OCI-LY1 (cell line): ENCODE measurements at regions not wholly inside any gene's neighbourhood (a gene's known extent, or its start where the extent isn't known, plus 50 kb on each side); places are given as distances from the start of the nearest gene placed in this dataset.

Experiments
- H2AFZ ChIP-seq: fragments of 200-600 bp; sonication (generic), shearing (Covaris generic); 2 replicates; pipeline ENCODE4 v1.6.0; 2014; ENCODE audit warnings: antibody characterized with exemption, mild to moderate bottlenecking, low read length
- H3F3A ChIP-seq: fragments of 200-600 bp; sonication (generic), shearing (Covaris generic); 2 replicates; pipeline ENCODE4 v1.6.0; 2014; ENCODE audit warnings: mild to moderate bottlenecking, antibody characterized with exemption, low read length, moderate library complexity; ENCODE audit not compliant: insufficient read depth
- H3K27ac ChIP-seq: fragments of 200-600 bp; sonication (generic); 2 replicates; pipeline ENCODE4 v1.5.1; 2014; ENCODE audit warnings: low read length, mixed run types, mild to moderate bottlenecking, low read depth; ENCODE audit not compliant: poor library complexity, severe bottlenecking
- H3K27me3 ChIP-seq: fragments of 200-600 bp; sonication (generic); 2 replicates; pipeline ENCODE4 v1.6.0; 2014; ENCODE audit warnings: antibody characterized with exemption, mild to moderate bottlenecking, low read length, moderate library complexity; ENCODE audit not compliant: insufficient read depth
- H3K36me3 ChIP-seq: fragments of 200-600 bp; sonication (generic); 2 replicates; pipeline ENCODE4 v1.6.1; 2014; ENCODE audit warnings: mild to moderate bottlenecking, antibody characterized with exemption, low read length, moderate library complexity, mixed read lengths; ENCODE audit not compliant: insufficient read depth
- H3K4me1 ChIP-seq: fragments of 200-600 bp; sonication (generic); 2 replicates; pipeline ENCODE4 v1.5.1; 2014; ENCODE audit warnings: mild to moderate bottlenecking, low read length, moderate library complexity; ENCODE audit not compliant: insufficient read depth, severe bottlenecking
- H3K4me2 ChIP-seq: fragments of 200-600 bp; sonication (generic), shearing (Covaris generic); 2 replicates; pipeline ENCODE4 v1.6.1; 2014; ENCODE audit warnings: low read length
- H3K4me3 ChIP-seq: fragments of 200-600 bp; sonication (generic); 2 replicates; pipeline ENCODE4 v1.5.1; 2014; ENCODE audit warnings: low read length, low read depth, mild to moderate bottlenecking, mixed read lengths; ENCODE audit not compliant: poor library complexity, severe bottlenecking
- H3K79me2 ChIP-seq: fragments of 200-600 bp; shearing (Covaris generic); 2 replicates; pipeline ENCODE4 v1.6.1; 2016; ENCODE audit warnings: mixed run types, low read length, mixed read lengths; ENCODE audit not compliant: insufficient read depth
- H3K9ac ChIP-seq: fragments of 200-600 bp; sonication (generic), shearing (Covaris generic); 2 replicates; pipeline ENCODE4 v1.6.1; 2014; ENCODE audit warnings: mild to moderate bottlenecking, low read length, mixed read lengths
- H3K9me2 ChIP-seq: fragments of 200-600 bp; sonication (generic), shearing (Covaris generic); 2 replicates; pipeline ENCODE4 v1.6.1; 2014; ENCODE audit warnings: low read depth, mild to moderate bottlenecking, low read length, mixed read lengths
- H3K9me3 ChIP-seq: fragments of 200-600 bp; shearing (Covaris generic); 2 replicates; pipeline ENCODE4 v1.6.1; 2014; ENCODE audit warnings: low read length, mixed read lengths
- H4K20me1 ChIP-seq: fragments of 200-600 bp; sonication (generic), shearing (Covaris generic); 2 replicates; pipeline ENCODE4 v1.6.0; 2016; ENCODE audit warnings: mild to moderate bottlenecking, low read length; ENCODE audit not compliant: insufficient read depth
- EZH2 ChIP-seq: fragments of 200-600 bp; sonication (generic), shearing (Covaris generic); IDR thresholded peaks from 2 replicates; pipeline ENCODE4 v1.8.0; 2017; ENCODE audit warnings: borderline replicate concordance, mixed run types, mild to moderate bottlenecking, antibody characterized with exemption, low read length, moderate library complexity, mixed read lengths
- TF ChIP-seq, protein P1 (sequence below): fragments of 200-600 bp; sonication (generic), shearing (Covaris generic); IDR thresholded peaks from 2 replicates; pipeline ENCODE4 v1.5.1; 2017; ENCODE audit warnings: mild to moderate bottlenecking, antibody characterized with exemption, low read length, moderate library complexity, mixed read lengths

DNA sequence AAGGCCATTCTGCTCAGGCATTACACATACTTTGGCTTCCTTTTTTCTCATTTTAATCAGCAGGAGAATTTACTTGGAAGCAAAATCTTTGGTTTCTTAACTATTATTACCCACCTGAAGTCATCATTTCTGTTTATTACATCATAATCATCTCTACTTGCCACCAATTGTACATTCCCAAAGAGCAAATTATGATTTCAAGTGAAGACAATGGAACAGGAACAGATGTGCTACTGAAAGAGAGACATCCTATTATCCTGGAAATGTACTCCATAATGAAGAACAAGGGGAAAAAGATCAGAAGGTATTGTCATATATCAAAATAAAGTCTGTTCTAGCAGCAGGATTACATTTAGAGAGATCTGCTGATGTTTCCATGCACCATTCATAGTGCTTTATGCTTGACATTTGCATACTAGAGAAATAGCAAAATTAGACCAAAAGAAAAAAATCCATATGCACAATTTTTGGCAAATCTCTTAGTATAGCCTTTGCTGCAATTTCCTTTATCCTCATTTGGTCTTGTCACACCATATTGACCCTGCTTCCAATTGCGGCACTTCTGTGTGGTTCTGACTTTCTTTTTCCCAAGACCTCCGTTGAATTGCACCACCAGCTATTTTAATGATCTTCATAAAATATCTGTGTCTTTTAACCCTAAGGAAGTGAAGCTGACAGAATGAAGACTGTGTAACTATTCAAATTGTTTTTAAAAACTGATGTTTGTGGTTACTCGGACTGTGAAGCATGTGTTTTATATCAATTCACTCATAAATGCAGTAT lies 683.8 kb downstream of the ZNF385D start:
- no peaks in the 10 kb centered on the region for H4K20me1 ChIP-seq
- no peaks in the 10 kb centered on the region for H3K9me2 ChIP-seq
- no peaks in the 10 kb centered on the region for H3K9me3 ChIP-seq
- no peak overlapping the region for H3K27ac ChIP-seq
- no peak overlapping the region for H2AFZ ChIP-seq
- H3K9ac ChIP-seq, result no peak overlapping the region
- TF ChIP-seq, protein P1, sequence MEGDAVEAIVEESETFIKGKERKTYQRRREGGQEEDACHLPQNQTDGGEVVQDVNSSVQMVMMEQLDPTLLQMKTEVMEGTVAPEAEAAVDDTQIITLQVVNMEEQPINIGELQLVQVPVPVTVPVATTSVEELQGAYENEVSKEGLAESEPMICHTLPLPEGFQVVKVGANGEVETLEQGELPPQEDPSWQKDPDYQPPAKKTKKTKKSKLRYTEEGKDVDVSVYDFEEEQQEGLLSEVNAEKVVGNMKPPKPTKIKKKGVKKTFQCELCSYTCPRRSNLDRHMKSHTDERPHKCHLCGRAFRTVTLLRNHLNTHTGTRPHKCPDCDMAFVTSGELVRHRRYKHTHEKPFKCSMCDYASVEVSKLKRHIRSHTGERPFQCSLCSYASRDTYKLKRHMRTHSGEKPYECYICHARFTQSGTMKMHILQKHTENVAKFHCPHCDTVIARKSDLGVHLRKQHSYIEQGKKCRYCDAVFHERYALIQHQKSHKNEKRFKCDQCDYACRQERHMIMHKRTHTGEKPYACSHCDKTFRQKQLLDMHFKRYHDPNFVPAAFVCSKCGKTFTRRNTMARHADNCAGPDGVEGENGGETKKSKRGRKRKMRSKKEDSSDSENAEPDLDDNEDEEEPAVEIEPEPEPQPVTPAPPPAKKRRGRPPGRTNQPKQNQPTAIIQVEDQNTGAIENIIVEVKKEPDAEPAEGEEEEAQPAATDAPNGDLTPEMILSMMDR, result no peak
- H3F3A ChIP-seq, result no peaks in the 10 kb centered on the region
- no peaks in the 10 kb centered on the region for H3K27me3 ChIP-seq
- no peaks in the 10 kb centered on the region for H3K79me2 ChIP-seq
- H3K4me3 ChIP-seq, result no peak overlapping the region
- H3K4me1 ChIP-seq, result no peaks in the 10 kb centered on the region
- H3K4me2 ChIP-seq, result no peak overlapping the region
- H3K36me3 ChIP-seq, result no peaks in the 10 kb centered on the region

DNA sequence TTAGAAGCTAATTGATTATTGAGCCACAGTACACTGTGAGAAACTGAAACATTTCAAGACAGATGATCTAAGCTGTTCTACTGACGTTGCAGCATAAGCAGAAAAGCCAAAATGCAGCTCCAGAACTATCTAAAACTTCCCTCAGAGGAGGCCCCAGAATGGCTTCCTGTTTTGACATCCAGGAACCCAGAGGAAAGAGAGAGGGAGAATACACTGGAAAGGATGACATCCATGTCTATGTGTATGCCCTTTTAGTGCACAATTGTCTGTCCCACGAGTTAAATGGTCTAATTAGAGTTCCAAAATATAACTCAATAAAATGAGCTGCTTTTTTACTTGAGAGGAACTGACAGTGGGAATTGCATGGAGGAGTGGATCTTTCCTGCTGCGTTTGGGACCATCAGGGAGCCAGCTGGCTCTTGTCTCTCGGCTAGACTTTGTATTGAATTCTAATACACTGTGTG lies 688.1 kb downstream of the ZNF385D start:
- no peaks in the 10 kb centered on the region for H3K4me1 ChIP-seq
- H3K9ac ChIP-seq, result no peak overlapping the region
- no peak overlapping the region for H3K4me2 ChIP-seq
- H3F3A ChIP-seq, result no peaks in the 10 kb centered on the region
- H3K9me3 ChIP-seq, result no peaks in the 10 kb centered on the region
- no peaks in the 10 kb centered on the region for H4K20me1 ChIP-seq
- no peak overlapping the region for H2AFZ ChIP-seq
- no peaks in the 10 kb centered on the region for H3K9me2 ChIP-seq
- no peaks in the 10 kb centered on the region for H3K27me3 ChIP-seq
- TF ChIP-seq, protein P1, result no peak
- no peak for TF ChIP-seq EZH2
- no peaks in the 10 kb centered on the region for H3K36me3 ChIP-seq
- no peaks in the 10 kb centered on the region for H3K79me2 ChIP-seq
- H3K4me3 ChIP-seq, result no peak overlapping the region
- H3K27ac ChIP-seq, result no peak overlapping the region

DNA sequence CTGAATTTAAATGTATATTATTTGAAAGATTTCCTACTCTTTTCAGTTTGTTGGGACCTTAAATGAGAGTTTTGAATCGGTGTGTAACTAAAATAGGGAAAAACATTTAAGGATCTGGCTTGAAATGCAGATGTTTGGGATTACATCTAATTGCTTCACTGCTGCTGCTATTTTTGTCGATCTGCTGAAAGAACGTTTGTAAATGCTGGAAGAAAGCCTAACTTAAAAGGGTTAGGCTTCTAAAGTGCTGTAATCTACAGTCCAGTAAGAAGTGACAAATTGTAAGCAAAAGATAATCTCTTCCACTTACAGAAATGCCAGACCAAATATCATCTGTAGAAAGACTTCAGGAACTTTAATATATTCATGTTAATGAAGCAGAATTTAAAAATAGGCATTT lies 691.6 kb downstream of the ZNF385D start:
- no peaks in the 10 kb centered on the region for H3K79me2 ChIP-seq
- no peaks in the 10 kb centered on the region for H4K20me1 ChIP-seq
- no peaks in the 10 kb centered on the region for H3F3A ChIP-seq
- TF ChIP-seq EZH2, result no peak
- TF ChIP-seq, protein P1, result no peak
- H3K27me3 ChIP-seq, result no peaks in the 10 kb centered on the region
- no peak overlapping the region for H3K9ac ChIP-seq
- H3K4me2 ChIP-seq, result no peak overlapping the region
- H3K4me1 ChIP-seq, result no peaks in the 10 kb centered on the region
- H3K27ac ChIP-seq, result no peak overlapping the region
- H3K4me3 ChIP-seq, result no peak overlapping the region
- no peaks in the 10 kb centered on the region for H3K9me3 ChIP-seq
- H3K9me2 ChIP-seq, result no peaks in the 10 kb centered on the region
- H3K36me3 ChIP-seq, result no peaks in the 10 kb centered on the region
- no peak overlapping the region for H2AFZ ChIP-seq
